ENCODE measurements at regions not wholly inside any gene's neighbourhood (a gene's known extent, or its start where the extent isn't known, plus 50 kb on each side); places are given as distances from the start of the nearest gene placed in this dataset.
"Not testable (repeated sequence)": the region's sequence is repeated elsewhere in the genome, so short reads cannot be mapped to it uniquely, and the experiment has no call there.

DNA sequence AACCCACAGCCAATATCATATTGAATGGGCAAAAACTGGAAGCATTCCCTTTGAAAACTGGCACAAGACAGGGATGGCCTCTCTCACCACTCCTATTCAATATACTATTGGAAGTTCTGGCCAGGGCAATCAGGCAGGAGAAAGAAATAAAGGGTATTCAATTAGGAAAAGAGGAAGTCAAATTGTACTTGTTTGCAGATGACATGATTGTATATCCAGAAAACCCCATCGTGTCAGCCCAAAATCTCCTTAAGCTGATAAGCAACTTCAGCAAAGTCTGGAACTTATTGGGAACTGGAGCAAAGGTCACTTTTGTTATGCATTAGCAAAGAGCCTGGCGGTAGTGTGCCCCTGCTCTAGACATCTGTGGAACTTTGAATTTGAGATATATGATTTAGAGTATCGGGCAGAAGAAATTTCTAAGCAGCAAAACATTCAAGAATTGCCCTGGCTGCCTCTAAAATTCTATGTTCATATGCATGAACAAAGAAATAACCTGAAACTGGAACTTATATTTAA, 53.4 kb upstream of the PSMA1 start:
- not testable (repeated sequence) for DNase-seq

DNA sequence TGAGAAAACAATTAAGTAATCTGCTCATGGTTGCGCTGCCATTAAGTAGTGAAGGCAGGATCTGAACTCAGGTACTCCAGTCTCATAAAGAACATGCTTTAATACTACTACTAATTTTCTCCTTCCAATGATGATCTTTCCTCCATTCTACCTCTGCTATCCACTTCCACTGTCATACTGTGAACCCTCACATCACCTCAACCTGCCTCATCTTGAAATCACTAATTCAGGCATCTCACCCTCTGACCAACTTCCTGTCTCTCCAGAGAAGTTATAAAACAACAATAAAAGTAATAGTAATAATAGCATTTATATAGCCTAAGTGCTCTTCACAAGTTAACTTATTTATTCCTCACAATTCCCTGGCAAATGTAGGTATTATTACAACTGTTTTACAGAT, 57.1 kb upstream of the PSMA1 start:
- no peak for DNase-seq

DNA sequence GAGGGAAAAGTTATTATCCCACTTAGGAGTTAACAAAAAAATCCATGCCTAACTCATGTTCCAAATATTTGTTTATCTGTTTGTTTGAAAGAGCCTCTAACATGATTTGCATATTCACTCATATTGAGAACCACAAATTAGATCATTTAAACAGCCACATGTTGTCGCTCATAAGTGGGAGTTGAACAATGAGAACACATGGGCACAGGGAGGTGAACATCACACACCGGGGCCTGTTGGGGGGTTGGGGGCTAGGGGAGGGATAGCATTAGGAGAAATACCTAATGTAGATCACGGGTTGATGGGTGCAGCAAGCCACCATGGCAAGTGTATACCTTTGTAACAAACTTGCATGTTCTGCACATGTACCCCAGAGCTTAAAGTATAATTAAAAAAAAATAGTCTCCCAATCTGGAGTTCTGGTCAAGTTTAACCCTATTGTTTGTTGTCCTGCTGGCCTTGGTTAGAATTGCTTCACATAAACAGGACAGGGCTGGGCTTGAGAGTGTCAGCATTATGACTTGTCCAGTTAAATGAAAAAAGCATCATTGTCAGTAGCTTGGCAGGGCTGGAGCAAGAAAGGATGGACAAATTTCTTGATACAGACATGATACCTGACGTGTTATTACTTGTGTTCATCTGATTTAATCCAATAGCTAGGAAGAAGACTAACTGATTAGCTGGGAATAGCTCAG, 57.8 kb upstream of the PSMA1 start:
- no peak for DNase-seq

DNA sequence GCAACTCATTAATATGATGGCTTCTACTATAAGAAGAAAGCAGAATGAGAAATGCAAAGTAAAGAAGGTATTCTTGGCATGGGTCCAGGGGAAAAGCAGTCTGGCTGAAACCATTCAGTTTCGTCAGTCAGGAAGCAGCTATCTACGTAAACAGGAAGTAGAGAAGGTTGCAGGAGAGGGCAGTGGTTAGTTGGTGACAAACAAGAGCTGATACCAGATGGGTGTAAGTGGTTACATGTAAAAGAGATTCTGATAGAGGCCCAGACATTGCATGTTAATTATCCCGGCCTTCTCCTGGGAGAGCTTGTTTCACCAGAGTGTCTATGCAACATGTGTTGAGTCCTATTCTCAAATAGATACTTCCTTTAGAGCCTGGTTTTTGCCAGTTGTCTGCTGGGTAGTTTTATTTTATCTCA, 58.4 kb upstream of the PSMA1 start:
- peak in 1 of 2 donors; percentile 16 for DNase-seq

DNA sequence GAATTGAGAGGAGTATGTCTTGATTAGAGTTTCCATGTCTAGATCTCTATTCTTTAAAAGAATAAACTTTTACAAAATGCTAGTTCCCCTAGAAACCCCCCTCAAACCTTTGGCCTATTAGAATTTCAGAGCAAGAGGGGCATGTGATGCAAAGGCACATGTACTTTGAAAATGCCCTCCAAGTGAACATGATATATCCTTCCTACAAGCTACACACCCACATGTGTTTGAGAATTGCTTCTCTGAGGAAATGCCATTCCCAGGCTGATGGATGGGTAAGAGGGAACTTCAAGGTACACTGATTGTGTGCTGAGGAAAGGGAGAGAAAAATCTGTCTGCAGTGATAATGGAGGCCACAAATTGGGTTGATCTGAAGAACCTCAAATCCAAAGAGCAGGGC, 59.5 kb upstream of the PSMA1 start:
- no peak for DNase-seq

DNA sequence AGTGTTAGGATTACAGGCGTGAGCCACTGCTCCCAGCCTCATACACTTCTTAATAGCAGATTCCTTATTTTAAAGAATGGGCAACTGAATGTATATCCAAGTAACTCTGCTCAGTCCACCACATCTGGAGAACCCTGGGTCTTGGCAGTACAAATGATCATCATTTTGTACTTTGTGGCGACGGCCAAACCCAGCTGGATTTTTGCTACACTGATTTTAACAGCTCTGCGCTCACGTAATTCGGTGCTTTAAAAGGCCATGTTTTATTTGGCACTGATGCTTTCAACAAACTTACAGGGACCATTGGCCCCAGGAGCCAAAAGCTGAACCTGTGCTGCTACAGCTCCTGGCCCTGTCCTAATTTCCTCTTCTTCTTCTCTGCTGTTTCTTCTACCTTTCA, 60.8 kb upstream of the PDE3B start:
- DNase-seq = no peak

DNA sequence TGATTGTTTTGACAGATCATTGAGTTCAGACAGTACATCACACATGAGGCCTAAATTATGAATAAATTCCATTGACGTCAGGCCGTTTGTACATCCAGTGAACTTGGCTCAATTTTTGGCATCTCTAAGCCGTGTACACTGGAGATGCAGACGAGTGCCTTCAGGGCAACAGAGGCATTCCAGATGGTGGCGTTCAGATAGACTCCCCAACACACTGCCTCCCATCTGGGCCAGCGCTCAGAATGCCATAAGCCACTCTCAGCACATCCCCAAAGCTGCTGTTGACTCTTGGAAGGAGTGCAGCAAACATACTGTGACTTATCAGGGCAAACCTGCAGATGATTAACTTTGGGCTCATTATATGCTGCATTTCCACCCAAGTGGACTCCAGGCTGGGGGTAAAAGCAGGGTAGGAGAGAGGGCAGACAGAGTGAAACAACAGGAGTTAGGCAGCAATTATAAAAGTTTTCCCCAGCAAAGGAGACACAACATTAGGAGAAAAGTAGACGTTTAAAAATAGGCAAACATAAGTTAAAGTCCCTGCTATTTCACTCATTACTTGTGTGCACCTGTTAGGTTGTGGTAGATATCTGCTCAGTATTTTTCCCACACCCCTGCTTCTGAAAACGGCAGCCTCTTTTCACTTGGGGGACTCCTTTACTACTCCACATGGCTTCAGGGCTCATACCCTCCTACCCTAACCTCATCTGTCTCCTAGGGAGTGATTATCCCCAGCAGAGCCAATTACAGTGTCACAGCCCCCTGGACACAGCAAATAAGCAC, 60.2 kb upstream of the PDE3B start:
- no peak for DNase-seq

DNA sequence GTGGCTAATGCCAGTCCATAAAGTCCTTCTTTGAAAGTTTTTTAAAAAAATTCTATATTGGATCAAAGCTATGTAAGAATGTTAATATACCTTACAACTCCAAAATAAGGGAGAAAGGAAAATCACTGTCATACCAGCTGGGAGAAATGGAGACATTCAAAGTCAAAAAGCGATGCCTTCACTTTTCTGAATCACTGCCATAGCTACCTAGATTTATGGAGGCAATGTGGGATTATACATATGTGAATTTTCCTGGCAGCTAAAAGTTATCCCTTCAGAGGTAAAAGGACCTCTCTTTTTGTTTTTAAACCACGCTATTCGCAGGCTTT, 59.6 kb upstream of the PDE3B start:
- no peak for DNase-seq

DNA sequence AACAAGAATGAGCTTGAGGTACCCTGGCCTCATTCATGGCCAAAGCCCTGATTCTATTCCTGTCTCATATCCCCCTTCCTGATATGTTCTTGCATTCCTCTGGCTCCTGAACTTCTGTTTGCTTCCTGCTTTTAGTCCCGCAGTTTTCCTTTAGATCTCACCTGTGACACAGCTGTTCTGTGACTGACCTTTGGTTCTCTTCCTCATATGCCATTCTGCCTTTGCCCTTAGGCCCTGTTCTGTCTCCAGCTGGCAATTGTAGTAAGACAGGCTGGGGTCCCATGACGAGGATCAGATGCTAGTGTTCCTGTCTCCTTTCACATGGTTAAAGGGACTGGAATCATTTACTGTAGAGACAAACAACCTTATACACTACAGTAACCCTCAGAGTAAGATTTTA, 59.0 kb upstream of the PDE3B start:
- DNase-seq = no peak

DNA sequence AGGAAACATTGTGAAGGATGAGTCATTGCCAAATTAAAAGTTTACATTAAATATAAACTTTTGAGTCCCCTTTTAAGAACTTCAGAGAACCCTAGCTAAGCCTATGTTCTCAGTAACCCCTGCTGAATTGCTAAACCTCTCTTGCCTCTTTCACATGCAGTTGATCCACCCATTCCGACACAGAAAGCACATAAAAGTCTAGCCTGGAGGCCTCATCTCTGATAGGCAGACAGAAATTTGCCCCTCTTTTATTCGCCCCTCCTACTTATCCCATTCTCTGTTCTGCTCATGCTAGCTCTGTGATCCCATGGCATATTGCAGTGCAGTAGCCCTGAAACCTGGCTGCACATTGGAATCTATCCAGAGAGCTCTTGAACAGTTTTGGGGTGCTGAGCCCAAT, 58.2 kb upstream of the PDE3B start:
- DNase-seq = no peak

DNA sequence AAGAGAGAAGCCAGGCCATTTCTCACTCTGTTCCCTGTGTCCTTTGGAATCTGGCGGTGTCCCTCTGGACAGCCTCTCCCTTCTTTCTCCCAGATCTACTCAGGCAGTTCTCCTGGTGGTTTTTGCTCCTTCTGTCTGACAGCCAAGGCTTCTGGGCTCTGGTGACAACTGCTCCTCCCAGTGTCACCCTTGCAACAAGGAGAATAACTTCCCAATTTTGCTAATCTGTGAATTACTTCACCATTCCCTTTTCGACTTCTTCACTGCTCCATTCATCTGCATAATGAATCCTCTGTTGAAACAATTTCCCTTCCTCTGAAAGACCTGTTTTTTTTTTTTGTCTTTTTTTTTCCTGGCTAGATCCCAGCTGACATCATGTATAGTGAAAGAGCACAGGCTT, 56.3 kb upstream of the PDE3B start:
- no peak for DNase-seq

DNA sequence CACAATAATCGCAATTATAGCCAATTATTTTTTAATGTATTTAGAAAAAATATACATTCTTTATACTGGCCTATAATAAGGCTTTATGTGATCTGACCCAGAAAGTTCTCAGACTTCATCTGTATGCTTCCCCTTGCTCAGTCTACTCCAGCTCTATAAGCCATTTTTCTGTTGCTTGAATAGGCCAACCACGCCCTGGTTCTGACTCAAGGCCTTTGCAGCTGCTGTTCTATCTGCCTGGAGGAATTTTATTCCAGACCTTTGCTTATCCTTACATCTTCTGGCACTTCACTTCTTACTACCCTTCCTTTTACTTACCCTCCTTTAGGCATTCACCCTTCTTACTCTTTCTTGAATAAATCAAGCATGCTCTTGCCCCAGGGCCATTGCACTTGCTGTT, 54.9 kb upstream of the PDE3B start:
- no peak for DNase-seq

DNA sequence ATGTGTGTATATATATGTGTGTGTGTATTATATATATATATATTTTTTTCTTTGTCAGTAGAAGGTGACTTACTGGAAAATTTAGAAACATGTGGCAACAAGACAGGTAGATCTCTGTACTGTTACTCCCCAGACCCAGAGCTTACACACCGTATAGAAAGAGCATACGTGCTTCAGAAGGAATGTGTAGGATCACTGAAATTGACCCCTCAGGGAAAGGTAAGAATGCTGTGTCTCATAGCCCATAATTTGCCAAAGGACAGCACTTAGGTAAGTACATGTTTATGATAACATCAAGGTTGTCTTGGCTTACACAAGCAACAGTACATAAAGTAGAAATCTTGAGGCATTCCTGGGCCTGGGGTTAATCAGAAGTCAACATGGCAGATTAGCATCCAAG, 54.2 kb upstream of the PDE3B start:
- no peak for DNase-seq

DNA sequence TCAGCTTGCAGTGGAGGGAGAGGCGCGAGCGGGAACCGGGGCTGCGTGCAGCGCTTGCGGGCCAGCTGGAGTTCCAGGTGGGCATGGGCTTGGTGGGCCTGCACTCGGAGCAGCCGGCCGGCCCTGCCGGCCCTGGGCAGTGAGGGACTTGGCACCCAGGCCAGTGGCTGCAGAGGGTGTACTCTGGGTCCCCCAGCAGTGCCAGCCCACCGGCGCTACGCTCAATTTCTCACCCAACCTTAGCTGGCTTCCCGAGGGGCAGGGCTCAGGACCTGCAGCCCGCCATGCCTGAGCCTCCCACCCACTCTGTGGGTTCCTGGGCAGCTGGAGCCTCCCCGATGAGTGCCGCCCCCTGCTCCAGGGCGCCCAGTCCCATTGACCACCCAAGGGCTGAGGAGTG, 52.6 kb upstream of the PDE3B start:
- not testable (repeated sequence) for DNase-seq

DNA sequence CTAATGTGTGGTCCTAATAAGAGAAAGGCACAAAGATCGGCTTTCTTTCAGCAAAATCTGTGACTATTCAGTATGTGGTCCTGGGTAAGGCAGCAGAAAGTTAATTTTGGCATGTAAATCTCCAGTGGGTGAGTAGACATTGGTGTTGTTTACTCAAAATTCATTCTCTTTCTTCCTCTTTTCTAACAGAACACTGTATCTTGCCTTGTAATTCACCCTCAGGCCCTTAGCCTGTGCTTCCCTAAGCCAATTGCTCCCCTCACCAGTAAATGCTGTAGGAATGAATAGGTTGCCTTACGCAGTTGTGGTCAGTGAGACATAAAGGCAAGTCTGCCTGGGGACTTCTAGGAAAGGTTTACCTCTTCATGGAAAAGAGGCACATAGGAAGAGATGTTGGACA, 49.9 kb upstream of the PDE3B start:
- no peak for DNase-seq

All from hippocampal formation (tissue), 2 donors.